Left ventricle myocardium inferior (tissue), 1 donor: ENCODE measurements at regions not wholly inside any gene's neighbourhood (a gene's known extent, or its start where the extent isn't known, plus 50 kb on each side); places are given as distances from the start of the nearest gene placed in this dataset.

ENCODE experiments used
- DNase-seq: peaks from one replicate; pipeline ENCODE4 v3.0.0-alpha.2; 2020
- H3K27ac ChIP-seq: fragments of 200-600 bp; replicated peaks from 2 replicates; pipeline ENCODE4 v1.8.0; 2021
- H3K27me3 ChIP-seq: fragments of 200-600 bp; 2 replicates; pipeline ENCODE4 v1.8.0; 2021; ENCODE audit warnings: low read depth
- H3K36me3 ChIP-seq: fragments of 200-600 bp; 2 replicates; pipeline ENCODE4 v1.8.0; 2021
- H3K4me1 ChIP-seq: fragments of 200-600 bp; 2 replicates; pipeline ENCODE4 v1.8.0; 2021
- H3K4me3 ChIP-seq: fragments of 200-600 bp; 2 replicates; pipeline ENCODE4 v1.8.0; 2021; ENCODE audit warnings: mild to moderate bottlenecking, moderate library complexity
- H3K9me3 ChIP-seq: fragments of 200-600 bp; replicated peaks from 2 replicates; pipeline ENCODE4 v1.8.0; 2021
- intact Hi-C: fragments of 100-400 bp; cut with micrococcal nuclease; formaldehyde crosslinking; loops from one replicate; pipeline ENCODE4 v1.11.0; 2022
- TF ChIP-seq, protein P1 (sequence below): fragments of 200-600 bp; IDR thresholded peaks from 2 replicates; pipeline ENCODE4 v1.8.0; 2021; ENCODE audit warnings: antibody characterized with exemption, mild to moderate bottlenecking, borderline replicate concordance
- donor health status: DM: no; HTN: yes; CAD: no; lungs with severe emphysema.

DNA sequence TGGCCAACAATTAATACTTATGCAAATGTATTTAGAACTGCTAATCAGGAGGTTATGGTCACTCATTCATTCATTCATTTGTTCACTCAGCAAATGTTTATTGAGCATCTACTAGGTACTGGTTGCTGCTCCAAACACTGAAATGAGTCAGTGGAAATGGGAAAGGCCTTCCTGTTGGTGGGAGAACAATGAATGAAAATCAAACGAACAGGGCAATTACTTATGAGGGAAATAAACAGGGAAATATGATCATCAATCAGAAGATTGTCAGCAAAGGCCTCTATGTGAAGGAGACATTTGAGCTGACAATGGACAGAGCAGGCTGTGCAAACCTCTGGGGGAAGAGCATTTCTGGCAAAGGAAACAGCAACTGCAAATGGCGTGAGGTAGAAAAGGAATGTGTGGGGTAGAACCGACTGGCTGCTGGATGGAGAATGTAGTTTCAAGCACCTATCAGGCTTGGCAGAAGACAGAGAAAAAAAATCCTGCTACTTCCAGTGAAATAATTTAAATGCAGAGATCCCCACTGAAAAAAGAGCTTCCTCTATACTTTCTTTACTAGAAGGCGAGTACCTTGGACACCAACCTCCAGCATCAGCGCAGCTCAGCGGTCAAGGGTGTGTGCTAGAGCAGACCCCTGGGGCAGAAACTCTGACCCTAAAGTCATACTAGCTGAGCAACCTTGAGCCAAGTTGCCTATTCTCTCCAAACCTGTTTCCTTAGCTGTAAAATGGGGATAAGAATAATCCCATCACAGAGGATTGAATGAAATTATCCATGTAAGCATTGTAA, 108.8 kb upstream of the EEPD1 start:
- intact Hi-C loops, result no loop called here
- Histone ChIP-seq H3K27ac (peak overlapping the region; percentile 68), H3K9me3 (no peaks in the 10 kb centered on the region), H3K4me1 (peaks cover 76% of the 10 kb centered on the region), H3K27me3 (no peaks in the 10 kb centered on the region), H3K36me3 (no peaks in the 10 kb centered on the region), H3K4me3 (no peak overlapping the region)
- DNase-seq, result no peak
- TF ChIP-seq, protein P1, sequence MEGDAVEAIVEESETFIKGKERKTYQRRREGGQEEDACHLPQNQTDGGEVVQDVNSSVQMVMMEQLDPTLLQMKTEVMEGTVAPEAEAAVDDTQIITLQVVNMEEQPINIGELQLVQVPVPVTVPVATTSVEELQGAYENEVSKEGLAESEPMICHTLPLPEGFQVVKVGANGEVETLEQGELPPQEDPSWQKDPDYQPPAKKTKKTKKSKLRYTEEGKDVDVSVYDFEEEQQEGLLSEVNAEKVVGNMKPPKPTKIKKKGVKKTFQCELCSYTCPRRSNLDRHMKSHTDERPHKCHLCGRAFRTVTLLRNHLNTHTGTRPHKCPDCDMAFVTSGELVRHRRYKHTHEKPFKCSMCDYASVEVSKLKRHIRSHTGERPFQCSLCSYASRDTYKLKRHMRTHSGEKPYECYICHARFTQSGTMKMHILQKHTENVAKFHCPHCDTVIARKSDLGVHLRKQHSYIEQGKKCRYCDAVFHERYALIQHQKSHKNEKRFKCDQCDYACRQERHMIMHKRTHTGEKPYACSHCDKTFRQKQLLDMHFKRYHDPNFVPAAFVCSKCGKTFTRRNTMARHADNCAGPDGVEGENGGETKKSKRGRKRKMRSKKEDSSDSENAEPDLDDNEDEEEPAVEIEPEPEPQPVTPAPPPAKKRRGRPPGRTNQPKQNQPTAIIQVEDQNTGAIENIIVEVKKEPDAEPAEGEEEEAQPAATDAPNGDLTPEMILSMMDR, result no peak

DNA sequence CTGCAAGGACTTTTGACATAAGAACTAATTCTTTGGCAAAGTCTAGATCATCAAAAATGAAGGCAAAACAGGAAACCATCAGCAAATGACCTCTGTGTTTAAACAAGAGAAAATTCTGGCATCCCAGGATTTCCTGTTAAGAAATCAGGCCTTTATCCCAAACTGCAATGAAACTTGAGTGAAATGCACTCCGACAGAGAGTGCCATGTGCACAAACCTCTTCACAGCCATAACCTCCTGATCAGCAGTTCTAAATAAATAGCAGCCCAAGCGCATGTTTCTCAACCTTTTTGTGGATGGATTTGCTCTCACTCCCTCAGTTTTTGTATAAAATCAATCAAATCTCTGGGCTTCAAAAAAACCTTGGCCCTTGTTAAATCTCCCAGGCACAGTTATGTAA, 107.7 kb upstream of the EEPD1 start:
- Histone ChIP-seq H3K27me3 (no peaks in the 10 kb centered on the region), H3K9me3 (no peaks in the 10 kb centered on the region), H3K27ac (peak overlapping the region; percentile 68), H3K4me1 (peaks cover 69% of the 10 kb centered on the region), H3K36me3 (no peaks in the 10 kb centered on the region), H3K4me3 (no peak overlapping the region)
- intact Hi-C loops, result no loop called here
- TF ChIP-seq, protein P1, result no peak
- no peak for DNase-seq

DNA sequence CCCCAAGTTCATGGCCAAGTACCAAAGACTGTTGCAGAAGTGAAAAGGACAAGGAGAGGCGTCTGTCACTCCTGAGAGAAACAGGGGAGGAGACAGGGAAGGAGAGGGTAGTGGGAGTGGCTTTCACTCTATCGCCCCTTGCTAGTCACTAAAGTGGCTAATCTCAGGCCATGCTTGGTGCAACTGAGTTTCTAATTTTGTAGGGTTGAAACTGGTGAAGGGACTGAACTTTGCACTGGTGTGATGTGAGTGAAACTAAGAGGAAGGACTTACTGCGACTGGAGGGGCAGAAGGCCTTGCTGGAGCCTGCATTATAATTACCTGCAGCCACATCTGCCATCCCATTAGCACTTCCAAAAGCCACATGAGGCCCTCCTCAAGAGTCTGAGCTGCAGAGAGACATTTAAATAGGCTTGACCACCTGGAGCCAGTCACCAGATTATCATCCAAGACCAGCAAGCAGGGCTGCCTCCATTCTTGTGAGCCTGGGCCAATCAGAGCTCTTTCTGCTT, 107.2 kb upstream of the EEPD1 start:
- Histone ChIP-seq H3K27me3 (no peaks in the 10 kb centered on the region), H3K4me3 (no peak overlapping the region), H3K4me1 (peaks cover 67% of the 10 kb centered on the region), H3K27ac (peak overlapping the region; percentile 68), H3K36me3 (no peaks in the 10 kb centered on the region), H3K9me3 (no peaks in the 10 kb centered on the region)
- TF ChIP-seq, protein P1, result no peak
- no peak for DNase-seq
- intact Hi-C loops, result no loop called here

GRCh38 chr7:36047091-36047658, 105.9 kb upstream of the EEPD1 start:
- intact Hi-C loops, result no loop called here
- H3K27ac ChIP-seq, result peak overlapping the region; percentile 81
- no peaks in the 10 kb centered on the region for H3K27me3 ChIP-seq
- H3K4me3 ChIP-seq, result no peak overlapping the region
- TF ChIP-seq, protein P1, result no peak
- H3K4me1 ChIP-seq, result peaks cover 77% of the 10 kb centered on the region
- DNase-seq, result no peak
- H3K36me3 ChIP-seq, result no peaks in the 10 kb centered on the region
- no peaks in the 10 kb centered on the region for H3K9me3 ChIP-seq

GRCh38 chr7:36048141-36048901, 104.7 kb upstream of the EEPD1 start:
- H3K4me3 ChIP-seq, result peak overlapping the region; percentile 15
- no peaks in the 10 kb centered on the region for H3K9me3 ChIP-seq
- TF ChIP-seq, protein P1, result no peak
- peaks cover 70% of the 10 kb centered on the region for H3K4me1 ChIP-seq
- H3K27me3 ChIP-seq, result no peaks in the 10 kb centered on the region
- H3K36me3 ChIP-seq, result no peaks in the 10 kb centered on the region
- peak overlapping the region; percentile 81 for H3K27ac ChIP-seq
- intact Hi-C loops, result no loop called here
- DNase-seq, result no peak
